Loucy (cell line): ENCODE measurements at regions not wholly inside any gene's neighbourhood (a gene's known extent, or its start where the extent isn't known, plus 50 kb on each side); places are given as distances from the start of the nearest gene placed in this dataset.

Source experiments
- H2AFZ ChIP-seq: fragments of 200-600 bp; sonication (generic); 2 replicates; pipeline ENCODE4 v1.6.0; 2016; ENCODE audit warnings: antibody characterized with exemption, mild to moderate bottlenecking, low read length, moderate library complexity
- H3F3A ChIP-seq: fragments of 200-600 bp; 2 replicates; pipeline ENCODE4 v1.6.0; 2016; ENCODE audit warnings: antibody characterized with exemption, low read depth, mild to moderate bottlenecking
- H3K27me3 ChIP-seq: fragments of 200-600 bp; sonication (generic); 2 replicates; pipeline ENCODE4 v1.6.1; 2014; ENCODE audit warnings: low read length, mild to moderate bottlenecking; ENCODE audit not compliant: insufficient read depth, poor library complexity, severe bottlenecking
- H3K36me3 ChIP-seq: fragments of 200-600 bp; sonication (generic); 2 replicates; pipeline ENCODE4 v1.6.1; 2016; ENCODE audit warnings: low read length; ENCODE audit not compliant: insufficient read depth
- H3K4me1 ChIP-seq: fragments of 200-600 bp; sonication (generic); 2 replicates; pipeline ENCODE4 v1.5.1; 2014; ENCODE audit warnings: low read length, mild to moderate bottlenecking; ENCODE audit not compliant: insufficient read depth, poor library complexity, severe bottlenecking
- H3K4me2 ChIP-seq: fragments of 200-600 bp; sonication (generic); 2 replicates; pipeline ENCODE4 v1.6.0; 2014; ENCODE audit warnings: antibody characterized with exemption, low read length, low read depth, mild to moderate bottlenecking; ENCODE audit not compliant: poor library complexity, severe bottlenecking
- H3K4me3 ChIP-seq: fragments of 200-600 bp; sonication (generic); 2 replicates; pipeline ENCODE4 v1.5.1; 2014; ENCODE audit warnings: low read length, mild to moderate bottlenecking, mixed read lengths; ENCODE audit not compliant: poor library complexity, severe bottlenecking
- H3K79me2 ChIP-seq: fragments of 200-600 bp; sonication (generic); 2 replicates; pipeline ENCODE4 v1.6.1; 2014; ENCODE audit warnings: low read length; ENCODE audit not compliant: insufficient read depth
- H3K9ac ChIP-seq: fragments of 200-600 bp; sonication (generic); 2 replicates; pipeline ENCODE4 v1.6.0; 2014; ENCODE audit warnings: mild to moderate bottlenecking, low read depth, low read length, moderate library complexity; ENCODE audit not compliant: poor library complexity, severe bottlenecking
- H3K9me2 ChIP-seq: fragments of 200-600 bp; sonication (generic); replicated peaks from 2 replicates; pipeline ENCODE4 v1.6.1; 2016; ENCODE audit warnings: low read depth, low read length, mixed read lengths
- H3K9me3 ChIP-seq: fragments of 200-600 bp; sonication (generic); 2 replicates; pipeline ENCODE4 v1.6.1; 2014; ENCODE audit warnings: mild to moderate bottlenecking, antibody characterized with exemption, low read length, low read depth; ENCODE audit not compliant: insufficient read depth
- H4K20me1 ChIP-seq: fragments of 200-600 bp; sonication (generic); 2 replicates; pipeline ENCODE4 v1.6.0; 2014; ENCODE audit warnings: antibody characterized with exemption, low read length, mild to moderate bottlenecking; ENCODE audit not compliant: insufficient read depth, poor library complexity, severe bottlenecking
- EZH2phosphoT487 ChIP-seq: fragments of 200-600 bp; IDR thresholded peaks from 2 replicates; pipeline ENCODE4 v1.6.1; 2018; ENCODE audit warnings: antibody characterized with exemption, mild to moderate bottlenecking, moderate library complexity, borderline replicate concordance
- TF ChIP-seq, protein P1 (sequence below): fragments of 200-600 bp; sonication (generic); conservative IDR thresholded peaks from 2 replicates; pipeline ENCODE4 v1.5.1; 2014; ENCODE audit warnings: mild to moderate bottlenecking, antibody characterized with exemption, low read length

DNA sequence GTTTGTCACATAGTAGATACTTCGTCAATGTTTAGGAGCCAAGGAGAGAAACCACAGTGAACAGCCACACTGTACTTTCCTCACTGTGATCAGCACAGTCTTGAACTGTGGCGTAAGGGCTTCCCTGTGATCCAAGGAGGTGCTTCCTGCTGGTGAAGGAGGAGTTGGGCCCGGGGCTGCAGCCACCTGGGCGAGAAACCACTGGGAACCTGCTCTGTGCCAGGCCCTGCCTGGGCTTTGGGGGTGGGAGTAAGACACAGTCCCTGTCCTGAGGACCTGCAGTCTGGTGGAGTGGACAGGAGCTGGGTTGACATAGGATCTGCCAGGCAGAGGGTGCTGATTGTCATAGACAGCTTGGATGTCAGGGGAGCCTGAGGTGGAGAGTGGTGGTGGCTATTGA lies 60.5 kb upstream of the MRPS22 start:
- Histone ChIP-seq H3K36me3 (no peaks in the 10 kb centered on the region), H3K27me3 (no peaks in the 10 kb centered on the region), H3F3A (no peaks in the 10 kb centered on the region), H2AFZ (no peak overlapping the region), H3K4me3 (no peak overlapping the region), H4K20me1 (no peaks in the 10 kb centered on the region), H3K4me1 (peaks cover 16% of the 10 kb centered on the region), H3K9me2 (no peaks in the 10 kb centered on the region), H3K9ac (no peak overlapping the region), H3K9me3 (no peaks in the 10 kb centered on the region), H3K79me2 (no peaks in the 10 kb centered on the region), H3K4me2 (no peak overlapping the region)
- TF ChIP-seq EZH2phosphoT487, result no peak
- TF ChIP-seq, protein P1, sequence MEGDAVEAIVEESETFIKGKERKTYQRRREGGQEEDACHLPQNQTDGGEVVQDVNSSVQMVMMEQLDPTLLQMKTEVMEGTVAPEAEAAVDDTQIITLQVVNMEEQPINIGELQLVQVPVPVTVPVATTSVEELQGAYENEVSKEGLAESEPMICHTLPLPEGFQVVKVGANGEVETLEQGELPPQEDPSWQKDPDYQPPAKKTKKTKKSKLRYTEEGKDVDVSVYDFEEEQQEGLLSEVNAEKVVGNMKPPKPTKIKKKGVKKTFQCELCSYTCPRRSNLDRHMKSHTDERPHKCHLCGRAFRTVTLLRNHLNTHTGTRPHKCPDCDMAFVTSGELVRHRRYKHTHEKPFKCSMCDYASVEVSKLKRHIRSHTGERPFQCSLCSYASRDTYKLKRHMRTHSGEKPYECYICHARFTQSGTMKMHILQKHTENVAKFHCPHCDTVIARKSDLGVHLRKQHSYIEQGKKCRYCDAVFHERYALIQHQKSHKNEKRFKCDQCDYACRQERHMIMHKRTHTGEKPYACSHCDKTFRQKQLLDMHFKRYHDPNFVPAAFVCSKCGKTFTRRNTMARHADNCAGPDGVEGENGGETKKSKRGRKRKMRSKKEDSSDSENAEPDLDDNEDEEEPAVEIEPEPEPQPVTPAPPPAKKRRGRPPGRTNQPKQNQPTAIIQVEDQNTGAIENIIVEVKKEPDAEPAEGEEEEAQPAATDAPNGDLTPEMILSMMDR, result no peak

DNA sequence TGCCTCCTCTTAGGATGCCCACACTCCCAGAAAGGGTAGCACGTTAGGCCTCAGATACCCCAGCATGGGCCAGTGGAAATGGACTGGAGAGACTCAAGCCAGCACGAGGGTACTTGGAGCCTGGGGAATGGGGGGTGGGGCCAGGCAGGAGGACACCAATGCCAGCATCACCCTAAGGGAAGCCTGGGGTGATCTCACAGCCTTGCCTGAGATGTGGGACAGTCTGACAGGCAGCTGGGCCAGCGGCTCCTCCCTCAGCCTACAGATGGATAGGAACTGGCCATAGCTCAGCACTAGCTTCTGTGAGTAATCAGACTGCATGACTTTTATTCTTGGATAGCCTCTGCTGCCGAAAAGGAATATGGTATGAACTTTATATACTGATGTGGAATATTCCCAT lies 59.6 kb upstream of the MRPS22 start:
- peaks cover 15% of the 10 kb centered on the region for H3K4me1 ChIP-seq
- H3K4me3 ChIP-seq, result no peak overlapping the region
- H3K4me2 ChIP-seq, result no peak overlapping the region
- no peaks in the 10 kb centered on the region for H3K27me3 ChIP-seq
- no peak overlapping the region for H3K9ac ChIP-seq
- H3K79me2 ChIP-seq, result no peaks in the 10 kb centered on the region
- no peaks in the 10 kb centered on the region for H4K20me1 ChIP-seq
- H2AFZ ChIP-seq, result no peak overlapping the region
- no peaks in the 10 kb centered on the region for H3F3A ChIP-seq
- no peaks in the 10 kb centered on the region for H3K36me3 ChIP-seq
- no peaks in the 10 kb centered on the region for H3K9me3 ChIP-seq
- no peaks in the 10 kb centered on the region for H3K9me2 ChIP-seq
- no peak for TF ChIP-seq EZH2phosphoT487
- TF ChIP-seq, protein P1, result no peak

DNA sequence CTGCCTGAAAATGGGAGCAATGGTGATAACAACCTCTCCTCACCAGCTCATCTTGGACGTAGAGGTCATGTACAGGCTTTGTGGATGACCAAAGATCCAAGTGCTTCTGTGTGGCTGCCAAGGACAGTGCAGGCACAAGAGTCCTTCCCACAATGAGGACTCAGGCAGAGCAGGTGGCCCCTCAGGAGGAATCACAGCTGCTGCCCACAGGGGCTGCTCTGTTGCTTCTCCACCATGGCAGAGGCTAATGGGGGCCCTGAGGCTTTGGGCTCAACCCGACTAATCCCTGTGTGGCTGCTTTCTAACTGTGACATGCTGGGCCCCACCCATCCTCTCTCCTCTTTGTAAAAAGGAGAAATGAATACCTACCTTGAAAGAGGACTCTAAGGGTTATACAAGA lies 58.1 kb upstream of the MRPS22 start:
- Histone ChIP-seq H3K9me2 (no peaks in the 10 kb centered on the region), H3K36me3 (no peaks in the 10 kb centered on the region), H3K4me3 (no peak overlapping the region), H3K4me2 (no peak overlapping the region), H2AFZ (no peak overlapping the region), H3K9ac (no peak overlapping the region), H3K9me3 (no peaks in the 10 kb centered on the region), H3K4me1 (peaks cover under 1% of the 10 kb centered on the region), H3K27me3 (no peaks in the 10 kb centered on the region), H4K20me1 (no peaks in the 10 kb centered on the region), H3F3A (no peaks in the 10 kb centered on the region), H3K79me2 (no peaks in the 10 kb centered on the region)
- TF ChIP-seq EZH2phosphoT487, result no peak
- TF ChIP-seq, protein P1, result no peak
